IMR-90 (cell line): ENCODE measurements at regions not wholly inside any gene's neighbourhood (a gene's known extent, or its start where the extent isn't known, plus 50 kb on each side); places are given as distances from the start of the nearest gene placed in this dataset.

Source experiments
- ATAC-seq: fragments of 200-7000 bp; cut with Tn5 transposase; 2 replicates; pipeline ENCODE4 v1.9.1; 2020; ENCODE audit warnings: low read depth, mild to moderate bottlenecking, moderate library complexity
- BruUV-seq: library from RNA; stranded (reverse); fragments of 400-500 nt; replicated peaks from 2 replicates; lab custom pipeline; 2021; lab: Mats Ljungman, UMichigan
- CTCF ChIA-PET: fragments of 300-600 bp; formaldehyde crosslinking; extraction: SDS; loops from one replicate; lab custom pipeline; 2021; ENCODE audit warnings: antibody characterized with exemption; lab: Yijun Ruan, JAX
- POLR2A ChIA-PET: fragments of 300-600 bp; sonication (Branson Sonifier 250); formaldehyde crosslinking; loops from one replicate; lab custom pipeline; 2022; ENCODE audit warnings: antibody characterized with exemption; ENCODE audit not compliant: unreplicated experiment; lab: Charles Lee
- DNase-seq: peaks from one replicate; pipeline ENCODE4 v3.0.0; 2013
- H2AFZ ChIP-seq: replicated peaks from 2 replicates; pipeline ENCODE3; 2013; ENCODE audit warnings: low read length, mild to moderate bottlenecking; ENCODE audit not compliant: poor library complexity
- H2AK5ac ChIP-seq: 2 replicates; pipeline ENCODE4 v1.6.1; 2013; ENCODE audit warnings: low read depth, low read length, inconsistent platforms
- H2AK9ac ChIP-seq: replicated peaks from 2 replicates; pipeline ENCODE3; 2013; ENCODE audit warnings: mild to moderate bottlenecking, low read depth, low read length, moderate library complexity; ENCODE audit not compliant: poor library complexity
- H2BK120ac ChIP-seq: 2 replicates; pipeline ENCODE4 v1.6.1; 2013; ENCODE audit warnings: low read depth, low read length, inconsistent platforms
- H2BK15ac ChIP-seq: 3 replicates; pipeline ENCODE4 v1.6.1; 2013; ENCODE audit warnings: low read depth, low read length, inconsistent platforms
- H2BK20ac ChIP-seq: 2 replicates; pipeline ENCODE4 v1.6.1; 2013; ENCODE audit warnings: low read depth, mild to moderate bottlenecking, inconsistent platforms, low read length, moderate library complexity
- H2BK5ac ChIP-seq: 2 replicates; pipeline ENCODE4 v1.6.1; 2013; ENCODE audit warnings: mild to moderate bottlenecking, low read depth, low read length, inconsistent platforms; ENCODE audit not compliant: poor library complexity, severe bottlenecking
- H3K14ac ChIP-seq: replicated peaks from 2 replicates; pipeline ENCODE4 v1.6.1; 2013; ENCODE audit warnings: low read depth, low read length, inconsistent platforms
- H3K18ac ChIP-seq: 2 replicates; pipeline ENCODE4 v1.6.1; 2013; ENCODE audit warnings: low read depth, low read length, control low read depth
- H3K23ac ChIP-seq: 2 replicates; pipeline ENCODE4 v1.6.1; 2013; ENCODE audit warnings: low read depth, low read length, inconsistent platforms
- H3K27ac ChIP-seq: 2 replicates; pipeline ENCODE4 v1.5.1; 2013; ENCODE audit warnings: mild to moderate bottlenecking, control low read depth, low read length; ENCODE audit not compliant: insufficient read depth
- H3K27me3 ChIP-seq: 2 replicates; pipeline ENCODE4 v1.6.1; 2013; ENCODE audit warnings: low read length; ENCODE audit not compliant: control insufficient read depth, insufficient read depth
- H3K36me3 ChIP-seq: 2 replicates; pipeline ENCODE4 v1.6.1; 2013; ENCODE audit warnings: low read length, mixed read lengths; ENCODE audit not compliant: control insufficient read depth, insufficient read depth
- H3K4ac ChIP-seq: 2 replicates; pipeline ENCODE4 v1.6.1; 2013; ENCODE audit warnings: low read depth, low read length, inconsistent platforms
- H3K4me1 ChIP-seq: 2 replicates; pipeline ENCODE4 v1.6.1; 2013; ENCODE audit warnings: low read length, mixed read lengths; ENCODE audit not compliant: control insufficient read depth, insufficient read depth
- H3K4me2 ChIP-seq: 2 replicates; pipeline ENCODE4 v1.6.1; 2013; ENCODE audit warnings: low read depth, mild to moderate bottlenecking, control low read depth, low read length, moderate library complexity
- H3K4me3 ChIP-seq: 2 replicates; pipeline ENCODE4 v1.5.1; 2013; ENCODE audit warnings: low read depth, mild to moderate bottlenecking, control low read depth, low read length, moderate library complexity; ENCODE audit not compliant: insufficient read depth
- H3K56ac ChIP-seq: 2 replicates; pipeline ENCODE4 v1.6.1; 2013; ENCODE audit warnings: low read length, inconsistent platforms; ENCODE audit not compliant: insufficient read depth; ENCODE audit errors: extremely low read depth
- H3K79me1 ChIP-seq, 2 experiments: 2 replicates each; pipeline ENCODE4 v1.6.1; 2013; ENCODE audit warnings: low read length in 2 of 2, inconsistent platforms in 1 of 2, low read depth in 1 of 2
- H3K9ac ChIP-seq: 2 replicates; pipeline ENCODE4 v1.6.1; 2013; ENCODE audit warnings: low read depth, low read length, control low read depth
- H3K9me1 ChIP-seq: 2 replicates; pipeline ENCODE4 v1.6.1; 2013; ENCODE audit warnings: low read length, inconsistent platforms; ENCODE audit not compliant: insufficient read depth
- H3K9me3 ChIP-seq: 2 replicates; pipeline ENCODE4 v1.6.1; 2013; ENCODE audit warnings: low read length; ENCODE audit not compliant: control insufficient read depth, insufficient read depth
- H4K20me1 ChIP-seq: 2 replicates; pipeline ENCODE4 v1.6.1; 2013; ENCODE audit warnings: low read length, inconsistent platforms; ENCODE audit not compliant: insufficient read depth
- H4K5ac ChIP-seq: 2 replicates; pipeline ENCODE4 v1.6.1; 2013; ENCODE audit warnings: mild to moderate bottlenecking, low read depth, low read length, control low read depth
- H4K8ac ChIP-seq, 2 experiments: 2 replicates each; pipeline ENCODE4 v1.6.1; 2013; ENCODE audit warnings: low read depth in 2 of 2, low read length in 2 of 2, control low read depth in 1 of 2, inconsistent platforms in 1 of 2
- H4K91ac ChIP-seq: 2 replicates; pipeline ENCODE4 v1.6.1; 2013; ENCODE audit warnings: low read depth, low read length, inconsistent platforms; ENCODE audit not compliant: insufficient read depth
- BHLHE40 ChIP-seq: fragments of 150-350 bp; IDR thresholded peaks from 2 replicates; pipeline ENCODE4 v1.6.1; 2016; ENCODE audit warnings: mild to moderate bottlenecking, low read depth, low read length
- CEBPB ChIP-seq: IDR thresholded peaks from 2 replicates; pipeline ENCODE4 v1.6.1; 2012; ENCODE audit warnings: low read depth, low read length, improper control_type of control experiment
- CTCF ChIP-seq: conservative IDR thresholded peaks from 2 replicates; pipeline ENCODE4 v1.5.1; 2012; ENCODE audit warnings: mild to moderate bottlenecking, low read depth, low read length, improper control_type of control experiment
- MAFK ChIP-seq: IDR thresholded peaks from 2 replicates; pipeline ENCODE4 v1.6.1; 2012; ENCODE audit warnings: low read depth, low read length, improper control_type of control experiment
- NFE2L2 ChIP-seq: fragments of 150-350 bp; IDR thresholded peaks from 2 replicates; pipeline ENCODE4 v1.6.1; 2016; ENCODE audit warnings: low read depth, mild to moderate bottlenecking, low read length
- RCOR1 ChIP-seq: IDR thresholded peaks from 2 replicates; pipeline ENCODE4 v1.6.1; 2012; ENCODE audit warnings: mild to moderate bottlenecking, low read length, improper control_type of control experiment; ENCODE audit not compliant: insufficient replicate concordance
- WGBS, 2 experiments: methylation state at CpG; one replicate each; pipeline versions ENCODE4 v1.1.5 to v1.1.7; 2013; ENCODE audit warnings: missing lambda C conversion rate in 2 of 2; ENCODE audit not compliant: insufficient read length in 1 of 2; ENCODE audit errors: extremely low coverage in 2 of 2; 5-methylcytosine and 5-hydroxymethylcytosine counted together
- dilution Hi-C: fragments of 300-500 bp; cut with HindIII; formaldehyde crosslinking; loops from one replicate; pipeline ENCODE4 v1.14.3; 2018; ENCODE audit warnings: low sequenced_read_pairs; ENCODE audit not compliant: unreplicated experiment
- in situ Hi-C: fragments of 300-500 bp; cut with MboI; formaldehyde crosslinking; loops from 3 replicates; pipeline ENCODE4 v1.14.3; 2019; ENCODE audit warnings: low sequenced_read_pairs, inconsistent platforms, mixed read lengths
- intact Hi-C: fragments of 100-400 bp; cut with micrococcal nuclease; formaldehyde crosslinking; loops from 2 replicates; pipeline ENCODE4 v1.10.0; 2022

GRCh38 chr3:61444782-61445181 lies 116.6 kb upstream of the PTPRG start:
- no peaks in the 10 kb centered on the region for H3K4me1 ChIP-seq
- no peak overlapping the region for H3K27ac ChIP-seq
- no peak overlapping the region for H3K18ac ChIP-seq
- H3K4me3 ChIP-seq: no peak overlapping the region
- H2BK15ac ChIP-seq: no peak overlapping the region
- H2BK5ac ChIP-seq: no peak overlapping the region
- H3K56ac ChIP-seq: no peak overlapping the region
- no peak overlapping the region for H4K8ac ChIP-seq
- H3K27me3 ChIP-seq: no peaks in the 10 kb centered on the region
- H2AK9ac ChIP-seq: no peak overlapping the region
- no peak overlapping the region for H4K5ac ChIP-seq
- ATAC-seq (no peak), DNase-seq (no peak)
- H2BK20ac ChIP-seq: no peak overlapping the region
- no peaks in the 10 kb centered on the region for H4K20me1 ChIP-seq
- WGBS, 2 experiments: no CpG with 5 or more reads among the region's 1 CpG
- H3K9me3 ChIP-seq: no peaks in the 10 kb centered on the region
- CTCF ChIA-PET: no interaction called here
- no peaks in the 10 kb centered on the region for H3K9me1 ChIP-seq
- H2AK5ac ChIP-seq: no peak overlapping the region
- no peak overlapping the region for H3K4ac ChIP-seq
- intact Hi-C loops: no loop called here
- H4K91ac ChIP-seq: no peak overlapping the region
- BruUV-seq: no TSS peak
- H3K23ac ChIP-seq: no peak overlapping the region
- in situ Hi-C loops: no loop called here
- H3K9ac ChIP-seq: no peak overlapping the region
- POLR2A ChIA-PET: no interaction called here
- H3K36me3 ChIP-seq: no peaks in the 10 kb centered on the region
- no peak overlapping the region for H2BK120ac ChIP-seq
- no peaks in the 10 kb centered on the region for H3K79me1 ChIP-seq
- no peak overlapping the region for H2AFZ ChIP-seq
- H3K14ac ChIP-seq: no peak overlapping the region
- TF ChIP-seq NFE2L2 (no peak), CEBPB (no peak), CTCF (no peak), RCOR1 (no peak), MAFK (no peak), BHLHE40 (no peak)
- no peak overlapping the region for H3K4me2 ChIP-seq
- dilution Hi-C loops: no loop called here
